PC-9 (cell line): ENCODE measurements at regions not wholly inside any gene's neighbourhood (a gene's known extent, or its start where the extent isn't known, plus 50 kb on each side); places are given as distances from the start of the nearest gene placed in this dataset.

Source experiments
- EZH2 ChIP-seq: fragments of 200-600 bp; sonication (generic); IDR thresholded peaks from 2 replicates; pipeline ENCODE4 v1.8.0; 2017; ENCODE audit warnings: antibody characterized with exemption, low read depth
- TF ChIP-seq, protein P1 (sequence below): fragments of 200-600 bp; sonication (generic); conservative IDR thresholded peaks from 2 replicates; pipeline ENCODE4 v1.6.1; 2017; ENCODE audit warnings: mixed run types, antibody characterized with exemption, mild to moderate bottlenecking, moderate library complexity

GRCh38 chr20:60463798-60464197 lies 505.6 kb downstream of the CDH26 start:
- TF ChIP-seq, protein P1, sequence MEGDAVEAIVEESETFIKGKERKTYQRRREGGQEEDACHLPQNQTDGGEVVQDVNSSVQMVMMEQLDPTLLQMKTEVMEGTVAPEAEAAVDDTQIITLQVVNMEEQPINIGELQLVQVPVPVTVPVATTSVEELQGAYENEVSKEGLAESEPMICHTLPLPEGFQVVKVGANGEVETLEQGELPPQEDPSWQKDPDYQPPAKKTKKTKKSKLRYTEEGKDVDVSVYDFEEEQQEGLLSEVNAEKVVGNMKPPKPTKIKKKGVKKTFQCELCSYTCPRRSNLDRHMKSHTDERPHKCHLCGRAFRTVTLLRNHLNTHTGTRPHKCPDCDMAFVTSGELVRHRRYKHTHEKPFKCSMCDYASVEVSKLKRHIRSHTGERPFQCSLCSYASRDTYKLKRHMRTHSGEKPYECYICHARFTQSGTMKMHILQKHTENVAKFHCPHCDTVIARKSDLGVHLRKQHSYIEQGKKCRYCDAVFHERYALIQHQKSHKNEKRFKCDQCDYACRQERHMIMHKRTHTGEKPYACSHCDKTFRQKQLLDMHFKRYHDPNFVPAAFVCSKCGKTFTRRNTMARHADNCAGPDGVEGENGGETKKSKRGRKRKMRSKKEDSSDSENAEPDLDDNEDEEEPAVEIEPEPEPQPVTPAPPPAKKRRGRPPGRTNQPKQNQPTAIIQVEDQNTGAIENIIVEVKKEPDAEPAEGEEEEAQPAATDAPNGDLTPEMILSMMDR: no peak
- TF ChIP-seq EZH2: no peak
